Ascending aorta (tissue), 2 donors: ENCODE measurements at regions not wholly inside any gene's neighbourhood (a gene's known extent, or its start where the extent isn't known, plus 50 kb on each side); places are given as distances from the start of the nearest gene placed in this dataset.
A peak's percentile ranks its signal among the peaks of the same experiment; 100 is the strongest.
"Not testable (repeated sequence)": the region's sequence is repeated elsewhere in the genome, so short reads cannot be mapped to it uniquely, and the experiment has no call there.

Source experiments
- DNase-seq, 2 donors: peaks; one replicate each; pipeline ENCODE4 v3.0.0-alpha.2; 2019; ENCODE audit warnings: low spot score in 2 of 2
- H3K27ac ChIP-seq, 2 donors: fragments of 200-600 bp; sonication (generic); one replicate each; pipeline ENCODE4 v1.5.1; 2016 to 2017; ENCODE audit warnings: mild to moderate bottlenecking in 1 of 2
- H3K27me3 ChIP-seq: fragments of 200-600 bp; sonication (generic); one replicate; pipeline ENCODE4 v1.5.1; 2017
- H3K36me3 ChIP-seq, 2 donors: fragments of 200-600 bp; sonication (generic); one replicate each; pipeline ENCODE4 v1.5.1; 2016
- H3K4me1 ChIP-seq, 2 donors: fragments of 200-600 bp; sonication (generic); one replicate each; pipeline ENCODE4 v1.5.1; 2016 to 2017; ENCODE audit warnings: mild to moderate bottlenecking in 1 of 2
- H3K4me3 ChIP-seq, 2 donors: fragments of 200-600 bp; sonication (generic); one replicate each; pipeline ENCODE4 v1.5.1; 2016 to 2017; ENCODE audit warnings: mild to moderate bottlenecking in 1 of 2
- H3K9me3 ChIP-seq, 2 donors: fragments of 200-600 bp; sonication (generic); one replicate each; pipeline ENCODE4 v1.5.1; 2016
- intact Hi-C: fragments of 100-400 bp; cut with DNase I; formaldehyde crosslinking; loops from one replicate; pipeline ENCODE4 v1.15.1; 2023
- TF ChIP-seq, protein P1 (sequence below), 3 experiments: fragments of 200-600 bp in 2 of 3; fragments of 450-650 bp in 1 of 3; sonication (generic) in 2 of 3; IDR thresholded peaks; one replicate each; pipeline ENCODE4 v1.5.1; 2016 to 2019; ENCODE audit warnings: antibody characterized with exemption in 3 of 3, mild to moderate bottlenecking in 1 of 3, moderate library complexity in 1 of 3

DNA sequence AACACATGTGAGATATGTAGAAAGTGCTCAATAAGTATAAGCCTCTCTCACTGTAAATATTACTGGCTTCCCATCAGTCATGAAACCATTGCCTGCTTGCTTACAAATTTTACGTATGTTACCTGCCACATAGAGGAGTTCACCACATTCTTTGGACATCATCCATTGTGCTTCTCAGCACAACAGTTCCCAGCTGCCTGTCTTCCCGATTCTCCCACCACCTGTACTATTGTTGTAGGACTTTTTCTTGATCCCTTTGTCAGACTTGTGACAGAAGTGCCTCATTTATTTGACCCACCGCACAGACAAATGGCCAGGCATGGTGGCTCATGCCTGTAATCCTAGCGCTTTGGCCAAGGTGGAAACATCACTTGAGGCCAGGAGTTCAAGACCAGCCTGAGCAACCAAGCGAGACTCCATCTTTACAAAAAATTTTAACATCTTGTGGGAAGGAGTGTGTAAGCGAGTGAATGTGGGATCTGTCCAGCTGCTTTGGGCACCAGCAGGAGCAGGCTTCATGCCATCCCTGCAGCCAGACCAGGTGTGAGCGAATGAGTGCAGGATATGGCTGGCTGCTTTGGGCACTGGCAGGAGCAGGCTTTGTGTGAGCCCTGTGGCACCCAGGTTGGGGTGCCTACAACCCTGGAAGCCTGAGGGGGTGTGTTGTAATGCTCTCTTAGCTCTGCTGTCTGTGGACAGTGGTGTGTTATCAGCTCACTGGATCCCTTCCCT lies 139.9 kb upstream of the ELL2 start:
- no peak for DNase-seq
- TF ChIP-seq, protein P1, sequence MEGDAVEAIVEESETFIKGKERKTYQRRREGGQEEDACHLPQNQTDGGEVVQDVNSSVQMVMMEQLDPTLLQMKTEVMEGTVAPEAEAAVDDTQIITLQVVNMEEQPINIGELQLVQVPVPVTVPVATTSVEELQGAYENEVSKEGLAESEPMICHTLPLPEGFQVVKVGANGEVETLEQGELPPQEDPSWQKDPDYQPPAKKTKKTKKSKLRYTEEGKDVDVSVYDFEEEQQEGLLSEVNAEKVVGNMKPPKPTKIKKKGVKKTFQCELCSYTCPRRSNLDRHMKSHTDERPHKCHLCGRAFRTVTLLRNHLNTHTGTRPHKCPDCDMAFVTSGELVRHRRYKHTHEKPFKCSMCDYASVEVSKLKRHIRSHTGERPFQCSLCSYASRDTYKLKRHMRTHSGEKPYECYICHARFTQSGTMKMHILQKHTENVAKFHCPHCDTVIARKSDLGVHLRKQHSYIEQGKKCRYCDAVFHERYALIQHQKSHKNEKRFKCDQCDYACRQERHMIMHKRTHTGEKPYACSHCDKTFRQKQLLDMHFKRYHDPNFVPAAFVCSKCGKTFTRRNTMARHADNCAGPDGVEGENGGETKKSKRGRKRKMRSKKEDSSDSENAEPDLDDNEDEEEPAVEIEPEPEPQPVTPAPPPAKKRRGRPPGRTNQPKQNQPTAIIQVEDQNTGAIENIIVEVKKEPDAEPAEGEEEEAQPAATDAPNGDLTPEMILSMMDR (IDR thresholded peaks at IDR 0.05) = no peak
- Histone ChIP-seq H3K27ac (no peak overlapping the region), H3K9me3 (no peaks in the 10 kb centered on the region), H3K36me3 (no peaks in the 10 kb centered on the region), H3K4me3 (no peak overlapping the region), H3K4me1 (no peaks in the 10 kb centered on the region), H3K27me3 (no peaks in the 10 kb centered on the region)
- intact Hi-C loops = no loop called here

DNA sequence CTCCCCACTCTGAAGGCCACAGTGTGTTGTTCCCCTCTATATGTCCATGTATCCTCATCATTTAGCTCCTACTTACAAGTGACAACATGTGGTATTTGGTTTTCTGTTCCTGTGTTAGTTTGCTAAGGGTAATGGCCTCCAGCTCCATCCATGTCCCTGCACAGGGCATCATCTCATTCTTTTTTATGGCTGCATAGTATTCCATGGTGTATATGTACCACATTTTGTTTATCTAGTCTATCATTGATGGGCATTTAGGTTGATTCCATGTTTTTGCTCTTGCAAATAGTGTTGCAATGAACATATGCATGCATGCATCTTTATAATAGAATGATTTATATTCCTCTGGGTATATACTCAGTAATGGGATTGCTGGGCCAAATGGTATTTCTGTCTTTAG lies 135.8 kb upstream of the ELL2 start:
- H3K4me1 ChIP-seq = peaks cover 0 to 12% of the 10 kb centered on the region in 2 donors
- H3K36me3 ChIP-seq, H3K27me3 ChIP-seq, DNase-seq, H3K27ac ChIP-seq, H3K9me3 ChIP-seq, H3K4me3 ChIP-seq, intact Hi-C loops: not testable (repeated sequence)

DNA sequence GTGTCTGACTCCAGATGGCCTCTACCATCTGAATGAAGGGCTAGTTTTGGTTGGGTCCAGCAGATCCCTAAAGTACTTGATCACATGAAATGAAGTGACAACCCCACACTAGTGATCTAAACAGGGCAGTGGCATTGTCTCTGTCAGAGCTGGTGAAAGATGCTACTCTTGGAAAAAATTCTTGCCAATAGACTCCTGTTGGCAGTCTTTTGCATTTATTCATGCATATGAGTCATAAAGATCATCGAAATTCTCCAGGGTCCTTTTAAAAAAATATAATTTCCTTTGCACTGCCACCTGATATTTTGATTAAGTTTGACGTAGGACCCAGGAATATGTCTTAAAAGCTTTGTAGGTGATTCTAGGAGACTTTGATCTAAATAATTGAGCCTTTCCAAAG lies 135.1 kb upstream of the ELL2 start:
- H3K4me1 ChIP-seq = peaks cover 0 to 12% of the 10 kb centered on the region in 2 donors
- no peak for DNase-seq
- H3K4me3 ChIP-seq = no peak overlapping the region
- no peaks in the 10 kb centered on the region for H3K27me3 ChIP-seq
- TF ChIP-seq, protein P1 (IDR thresholded peaks at IDR 0.05) = no peak
- peak overlapping the region in 1 of 2 donors; percentile 51 for H3K27ac ChIP-seq
- intact Hi-C loops = no loop called here
- no peaks in the 10 kb centered on the region for H3K36me3 ChIP-seq
- H3K9me3 ChIP-seq = no peaks in the 10 kb centered on the region

DNA sequence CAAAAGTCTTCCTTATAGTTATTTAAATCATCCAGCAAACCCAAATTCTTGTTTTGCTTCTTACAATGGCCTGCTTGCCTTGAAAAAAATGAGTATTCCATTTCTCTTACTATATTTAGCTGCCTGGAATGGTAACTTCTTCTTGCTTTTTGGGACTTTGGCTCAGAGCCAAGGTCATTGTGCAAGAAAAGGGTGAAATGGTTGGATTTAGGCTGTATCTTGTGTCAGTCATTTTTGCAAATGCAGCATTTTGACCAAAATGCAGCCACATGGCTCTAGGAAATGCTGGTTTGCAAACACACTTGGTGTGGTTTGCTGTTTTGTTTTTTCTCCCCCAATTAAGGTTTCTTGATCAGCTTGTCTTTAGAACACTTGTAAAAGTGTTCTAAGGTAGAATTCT lies 133.3 kb upstream of the ELL2 start:
- no peak overlapping the region for H3K4me3 ChIP-seq
- H3K27me3 ChIP-seq = no peaks in the 10 kb centered on the region
- no peak for DNase-seq
- TF ChIP-seq, protein P1 (IDR thresholded peaks at IDR 0.05) = no peak
- intact Hi-C loops = no loop called here
- peaks cover 0 to 12% of the 10 kb centered on the region in 2 donors for H3K4me1 ChIP-seq
- H3K36me3 ChIP-seq = no peaks in the 10 kb centered on the region
- H3K27ac ChIP-seq = peak overlapping the region in 1 of 2 donors; percentile 3
- no peaks in the 10 kb centered on the region for H3K9me3 ChIP-seq

DNA sequence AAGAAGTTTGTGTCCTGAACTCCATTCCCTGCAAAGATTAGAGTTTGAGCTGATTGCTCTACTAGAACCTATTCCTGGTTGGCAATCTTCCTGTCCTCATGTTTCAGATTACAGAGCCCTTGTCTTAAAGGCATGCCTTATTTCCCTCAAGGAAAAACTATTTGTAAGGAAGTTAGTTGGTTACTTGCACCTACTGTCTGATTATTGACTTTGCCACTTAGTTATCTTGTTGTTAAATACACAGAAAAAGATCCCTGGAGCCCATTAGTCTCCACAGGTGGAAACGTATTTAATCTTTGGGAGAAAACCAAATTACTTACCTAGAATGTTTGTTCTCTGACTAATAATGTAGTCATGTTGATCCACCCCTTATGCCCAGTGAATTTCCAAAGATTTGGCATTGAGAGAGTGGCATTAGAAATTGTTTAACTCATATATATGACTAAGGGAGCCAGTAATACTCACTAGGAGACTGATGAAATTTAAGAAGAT lies 132.3 kb upstream of the ELL2 start:
- no peaks in the 10 kb centered on the region for H3K9me3 ChIP-seq
- no peak overlapping the region for H3K4me3 ChIP-seq
- H3K4me1 ChIP-seq = peaks cover 0 to 12% of the 10 kb centered on the region in 2 donors
- TF ChIP-seq, protein P1 (IDR thresholded peaks at IDR 0.05) = no peak
- H3K36me3 ChIP-seq = no peaks in the 10 kb centered on the region
- no peak for DNase-seq
- H3K27me3 ChIP-seq = no peaks in the 10 kb centered on the region
- H3K27ac ChIP-seq = no peak overlapping the region
- intact Hi-C loops = no loop called here

DNA sequence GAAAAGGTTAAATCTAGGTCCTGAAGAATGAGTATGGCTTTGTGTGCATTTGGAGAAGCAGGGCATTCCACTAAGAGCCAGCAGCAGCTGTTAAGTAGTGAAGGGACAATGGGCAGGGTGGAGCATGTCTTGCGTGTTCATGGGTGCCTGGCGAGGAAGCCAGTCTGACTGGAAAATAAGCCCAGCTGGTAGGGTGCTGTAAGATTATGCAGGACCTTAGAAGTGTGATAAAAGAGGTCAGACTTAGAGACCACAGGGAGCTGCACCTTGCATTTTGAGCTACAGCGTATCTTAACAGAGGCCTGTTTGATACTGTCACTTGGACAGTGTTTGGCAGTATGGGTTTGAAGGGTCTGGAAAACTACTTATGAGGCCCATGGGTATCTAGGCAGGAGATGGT lies 131.7 kb upstream of the ELL2 start:
- no peak for DNase-seq
- Histone ChIP-seq H3K4me3 (no peak overlapping the region), H3K4me1 (peaks cover 0 to 12% of the 10 kb centered on the region in 2 donors), H3K36me3 (no peaks in the 10 kb centered on the region), H3K27ac (no peak overlapping the region), H3K9me3 (no peaks in the 10 kb centered on the region), H3K27me3 (no peaks in the 10 kb centered on the region)
- TF ChIP-seq, protein P1 (IDR thresholded peaks at IDR 0.05) = no peak
- intact Hi-C loops = no loop called here
